ENCODE measurements at regions not wholly inside any gene's neighbourhood (a gene's known extent, or its start where the extent isn't known, plus 50 kb on each side); places are given as distances from the start of the nearest gene placed in this dataset.

- Histone ChIP-seq H2AFZ (ENCODE audit: control insufficient read depth, low read length) (no peak overlapping the region), H3K4me3 (ENCODE audit: control insufficient read depth in 2 of 3, extremely low read depth in 1 of 3, insufficient read depth in 2 of 3, low read depth in 1 of 3, low read length in 3 of 3) (no peak overlapping the region), H3K27ac (ENCODE audit: control insufficient read depth, insufficient read depth, low read length) (no peak overlapping the region), H3K9me1 (ENCODE audit: control insufficient read depth, extremely low read depth, insufficient read depth, low read length) (no peaks in the 10 kb centered on the region), H3K4me1 (ENCODE audit: control insufficient read depth, extremely low read depth, insufficient read depth, low read length) (peaks cover 16% of the 10 kb centered on the region), H3K4me2 (ENCODE audit: control insufficient read depth, extremely low read depth, insufficient read depth, low read depth, low read length) (no peak overlapping the region), H3K9ac (ENCODE audit: control insufficient read depth, extremely low read depth, insufficient read depth, low read length) (no peak overlapping the region), H3K27me3 (ENCODE audit: control insufficient read depth, extremely low read depth, insufficient read depth, low read length) (no peaks in the 10 kb centered on the region), H3K79me2 (ENCODE audit: control insufficient read depth, insufficient read depth, low read length) (no peaks in the 10 kb centered on the region), H4K20me1 (ENCODE audit: control insufficient read depth, extremely low read depth, insufficient read depth, low read length) (no peaks in the 10 kb centered on the region), H3K9me3 (ENCODE audit: control insufficient read depth, low read depth, low read length) (no peaks in the 10 kb centered on the region), H3K36me3 (ENCODE audit: control insufficient read depth in 2 of 2, extremely low read depth in 1 of 2, insufficient read depth in 2 of 2, low read length in 2 of 2) (no peaks in the 10 kb centered on the region)
- dilution Hi-C loops (cut with MboI; ENCODE audit: extremely low pct_ligation_motif_present, low sequenced_read_pairs) = no loop called here
- no peak for TF ChIP-seq CTCF (optimal IDR thresholded peaks at IDR 0.05 in 1 of 3, IDR thresholded peaks at IDR 0.05 in 1 of 3, conservative IDR thresholded peaks at IDR 0.05 in 1 of 3; ENCODE audit: extremely low read depth in 1 of 3, insufficient read depth in 2 of 3, low read length in 3 of 3)
- no peak for TF ChIP-seq EZH2 (IDR thresholded peaks at IDR 0.05; ENCODE audit: low read length)
- no peak for FAIRE-seq
- DNase-seq (ENCODE audit: low read depth, low spot score) = no peak
Measured at GRCh38 chr1:234742622-234743021, 132.6 kb upstream of the IRF2BP2 start.

- Histone ChIP-seq H3K9ac (ENCODE audit: control insufficient read depth, extremely low read depth, insufficient read depth, low read length) (no peak overlapping the region), H3K4me1 (ENCODE audit: control insufficient read depth, extremely low read depth, insufficient read depth, low read length) (no peaks in the 10 kb centered on the region), H3K27me3 (ENCODE audit: control insufficient read depth, extremely low read depth, insufficient read depth, low read length) (no peaks in the 10 kb centered on the region), H3K4me3 (ENCODE audit: control insufficient read depth in 2 of 3, extremely low read depth in 1 of 3, insufficient read depth in 2 of 3, low read depth in 1 of 3, low read length in 3 of 3) (no peak overlapping the region), H3K27ac (ENCODE audit: control insufficient read depth, insufficient read depth, low read length) (no peak overlapping the region), H3K79me2 (ENCODE audit: control insufficient read depth, insufficient read depth, low read length) (no peaks in the 10 kb centered on the region), H3K9me3 (ENCODE audit: control insufficient read depth, low read depth, low read length) (no peaks in the 10 kb centered on the region), H4K20me1 (ENCODE audit: control insufficient read depth, extremely low read depth, insufficient read depth, low read length) (no peaks in the 10 kb centered on the region), H3K36me3 (ENCODE audit: control insufficient read depth in 2 of 2, extremely low read depth in 1 of 2, insufficient read depth in 2 of 2, low read length in 2 of 2) (no peaks in the 10 kb centered on the region), H3K9me1 (ENCODE audit: control insufficient read depth, extremely low read depth, insufficient read depth, low read length) (no peaks in the 10 kb centered on the region), H2AFZ (ENCODE audit: control insufficient read depth, low read length) (no peak overlapping the region), H3K4me2 (ENCODE audit: control insufficient read depth, extremely low read depth, insufficient read depth, low read depth, low read length) (no peak overlapping the region)
- DNase-seq (ENCODE audit: low read depth, low spot score) (no peak), FAIRE-seq (no peak)
- dilution Hi-C loops (cut with MboI; ENCODE audit: extremely low pct_ligation_motif_present, low sequenced_read_pairs) = no loop called here
- TF ChIP-seq EZH2 (IDR thresholded peaks at IDR 0.05; ENCODE audit: low read length) (no peak), CTCF (optimal IDR thresholded peaks at IDR 0.05 in 1 of 3, IDR thresholded peaks at IDR 0.05 in 1 of 3, conservative IDR thresholded peaks at IDR 0.05 in 1 of 3; ENCODE audit: extremely low read depth in 1 of 3, insufficient read depth in 2 of 3, low read length in 3 of 3) (no peak)
Measured at GRCh38 chr1:234737967-234738314, 128.0 kb upstream of the IRF2BP2 start.
